ENCODE measurements at regions not wholly inside any gene's neighbourhood (a gene's known extent, or its start where the extent isn't known, plus 50 kb on each side); places are given as distances from the start of the nearest gene placed in this dataset.

DNA sequence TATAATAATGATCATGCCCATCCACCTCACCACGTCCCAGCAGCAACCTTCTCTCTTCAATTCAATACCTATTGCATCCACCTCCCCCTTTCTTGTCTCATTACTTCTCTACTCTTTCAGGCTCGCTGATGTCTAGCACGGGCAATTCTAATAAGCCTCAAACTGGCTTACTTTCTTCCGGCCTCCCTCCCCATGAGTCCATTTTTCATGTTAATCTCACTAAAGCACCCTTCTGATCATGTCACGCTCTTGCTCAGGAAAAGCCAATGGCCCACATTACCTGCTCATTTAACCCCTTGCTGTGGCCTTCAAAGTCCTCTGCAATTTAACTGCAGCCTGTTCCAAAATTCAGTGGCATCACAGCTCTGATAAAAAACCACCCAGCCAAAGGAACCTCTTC, 105.1 kb downstream of the UTRN start:
- no peaks in the 10 kb centered on the region for H3K27me3 ChIP-seq (ENCODE audit: control insufficient read depth in 4 of 4, insufficient read depth in 4 of 4, low read length in 3 of 4)
- no peak overlapping the region for H3K4me3 ChIP-seq (ENCODE audit: low read depth in 1 of 3, low read length in 3 of 3)
- no peak overlapping the region for H3K9ac ChIP-seq (ENCODE audit: low read depth in 1 of 2, low read length in 2 of 2)
- no peaks in the 10 kb centered on the region for H3K4me1 ChIP-seq (ENCODE audit: control insufficient read depth in 4 of 4, insufficient read depth in 4 of 4, low read length in 3 of 4)
- no peak for TF ChIP-seq RXRA (IDR thresholded peaks at IDR 0.05)
- no peak for TF ChIP-seq GABPA (IDR thresholded peaks at IDR 0.05 in 1 of 2, conservative IDR thresholded peaks at IDR 0.05 in 1 of 2)
- no peak for TF ChIP-seq SP1 (IDR thresholded peaks at IDR 0.05)
- TF ChIP-seq ATF3 (IDR thresholded peaks at IDR 0.05), result no peak
- no peak for TF ChIP-seq TAF1 (conservative IDR thresholded peaks at IDR 0.05)
- TF ChIP-seq, protein P1, sequence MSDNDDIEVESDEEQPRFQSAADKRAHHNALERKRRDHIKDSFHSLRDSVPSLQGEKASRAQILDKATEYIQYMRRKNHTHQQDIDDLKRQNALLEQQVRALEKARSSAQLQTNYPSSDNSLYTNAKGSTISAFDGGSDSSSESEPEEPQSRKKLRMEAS (IDR thresholded peaks at IDR 0.05), result no peak
- no peak for TF ChIP-seq FOXA1 (IDR thresholded peaks at IDR 0.05)
- no peak for TF ChIP-seq NR2F2 (IDR thresholded peaks at IDR 0.05)
- TF ChIP-seq, protein P2, sequence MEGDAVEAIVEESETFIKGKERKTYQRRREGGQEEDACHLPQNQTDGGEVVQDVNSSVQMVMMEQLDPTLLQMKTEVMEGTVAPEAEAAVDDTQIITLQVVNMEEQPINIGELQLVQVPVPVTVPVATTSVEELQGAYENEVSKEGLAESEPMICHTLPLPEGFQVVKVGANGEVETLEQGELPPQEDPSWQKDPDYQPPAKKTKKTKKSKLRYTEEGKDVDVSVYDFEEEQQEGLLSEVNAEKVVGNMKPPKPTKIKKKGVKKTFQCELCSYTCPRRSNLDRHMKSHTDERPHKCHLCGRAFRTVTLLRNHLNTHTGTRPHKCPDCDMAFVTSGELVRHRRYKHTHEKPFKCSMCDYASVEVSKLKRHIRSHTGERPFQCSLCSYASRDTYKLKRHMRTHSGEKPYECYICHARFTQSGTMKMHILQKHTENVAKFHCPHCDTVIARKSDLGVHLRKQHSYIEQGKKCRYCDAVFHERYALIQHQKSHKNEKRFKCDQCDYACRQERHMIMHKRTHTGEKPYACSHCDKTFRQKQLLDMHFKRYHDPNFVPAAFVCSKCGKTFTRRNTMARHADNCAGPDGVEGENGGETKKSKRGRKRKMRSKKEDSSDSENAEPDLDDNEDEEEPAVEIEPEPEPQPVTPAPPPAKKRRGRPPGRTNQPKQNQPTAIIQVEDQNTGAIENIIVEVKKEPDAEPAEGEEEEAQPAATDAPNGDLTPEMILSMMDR (IDR thresholded peaks at IDR 0.05; ENCODE audit: low read depth, low read length, missing input control), result no peak
- no peak for TF ChIP-seq HNF4G (IDR thresholded peaks at IDR 0.05)
- TF ChIP-seq ZBTB33 (IDR thresholded peaks at IDR 0.05), result no peak
- TF ChIP-seq FOXA2 (IDR thresholded peaks at IDR 0.05), result no peak
- TF ChIP-seq JUND (IDR thresholded peaks at IDR 0.05), result no peak
- TF ChIP-seq HNF4A (conservative IDR thresholded peaks at IDR 0.05), result no peak
- TF ChIP-seq RAD21 (IDR thresholded peaks at IDR 0.05), result no peak
- TF ChIP-seq, protein P3, sequence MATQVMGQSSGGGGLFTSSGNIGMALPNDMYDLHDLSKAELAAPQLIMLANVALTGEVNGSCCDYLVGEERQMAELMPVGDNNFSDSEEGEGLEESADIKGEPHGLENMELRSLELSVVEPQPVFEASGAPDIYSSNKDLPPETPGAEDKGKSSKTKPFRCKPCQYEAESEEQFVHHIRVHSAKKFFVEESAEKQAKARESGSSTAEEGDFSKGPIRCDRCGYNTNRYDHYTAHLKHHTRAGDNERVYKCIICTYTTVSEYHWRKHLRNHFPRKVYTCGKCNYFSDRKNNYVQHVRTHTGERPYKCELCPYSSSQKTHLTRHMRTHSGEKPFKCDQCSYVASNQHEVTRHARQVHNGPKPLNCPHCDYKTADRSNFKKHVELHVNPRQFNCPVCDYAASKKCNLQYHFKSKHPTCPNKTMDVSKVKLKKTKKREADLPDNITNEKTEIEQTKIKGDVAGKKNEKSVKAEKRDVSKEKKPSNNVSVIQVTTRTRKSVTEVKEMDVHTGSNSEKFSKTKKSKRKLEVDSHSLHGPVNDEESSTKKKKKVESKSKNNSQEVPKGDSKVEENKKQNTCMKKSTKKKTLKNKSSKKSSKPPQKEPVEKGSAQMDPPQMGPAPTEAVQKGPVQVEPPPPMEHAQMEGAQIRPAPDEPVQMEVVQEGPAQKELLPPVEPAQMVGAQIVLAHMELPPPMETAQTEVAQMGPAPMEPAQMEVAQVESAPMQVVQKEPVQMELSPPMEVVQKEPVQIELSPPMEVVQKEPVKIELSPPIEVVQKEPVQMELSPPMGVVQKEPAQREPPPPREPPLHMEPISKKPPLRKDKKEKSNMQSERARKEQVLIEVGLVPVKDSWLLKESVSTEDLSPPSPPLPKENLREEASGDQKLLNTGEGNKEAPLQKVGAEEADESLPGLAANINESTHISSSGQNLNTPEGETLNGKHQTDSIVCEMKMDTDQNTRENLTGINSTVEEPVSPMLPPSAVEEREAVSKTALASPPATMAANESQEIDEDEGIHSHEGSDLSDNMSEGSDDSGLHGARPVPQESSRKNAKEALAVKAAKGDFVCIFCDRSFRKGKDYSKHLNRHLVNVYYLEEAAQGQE (IDR thresholded peaks at IDR 0.05), result no peak
- TF ChIP-seq YY1 (IDR thresholded peaks at IDR 0.05), result no peak
- no peak for TF ChIP-seq EGR1 (IDR thresholded peaks at IDR 0.05; ENCODE audit: low read depth in 2 of 2)
- H3K9me3 ChIP-seq (ENCODE audit: control insufficient read depth in 4 of 4, low read length in 3 of 4), result no peaks in the 10 kb centered on the region
- 97% methylated on average over 5 of the region's 5 CpGs for WGBS
- H3K27ac ChIP-seq (ENCODE audit: low read depth in 1 of 2, low read length in 2 of 2), result no peak overlapping the region
- peaks cover 0 to 1% (median 0%) of the 10 kb centered on the region in 4 donors for H3K36me3 ChIP-seq (ENCODE audit: control insufficient read depth in 4 of 4, insufficient read depth in 3 of 4, low read depth in 1 of 4, low read length in 3 of 4)
- no peak for DNase-seq (ENCODE audit: low spot score)

Measured in liver (tissue), 8 donors.